ENCODE measurements at regions not wholly inside any gene's neighbourhood (a gene's known extent, or its start where the extent isn't known, plus 50 kb on each side); places are given as distances from the start of the nearest gene placed in this dataset.
"Not testable (repeated sequence)": the region's sequence is repeated elsewhere in the genome, so short reads cannot be mapped to it uniquely, and the experiment has no call there.

- not testable (repeated sequence) for H3K4me3 ChIP-seq (ENCODE audit: low read length)
- DNase-seq = peak; percentile 42
- 60% methylated on average over 1 of the region's 28 CpGs for WGBS (ENCODE audit: insufficient coverage)
These were observed 137.7 kb downstream of the CRLF3 start for GRCh38 chr17:30686538-30687479.

DNA sequence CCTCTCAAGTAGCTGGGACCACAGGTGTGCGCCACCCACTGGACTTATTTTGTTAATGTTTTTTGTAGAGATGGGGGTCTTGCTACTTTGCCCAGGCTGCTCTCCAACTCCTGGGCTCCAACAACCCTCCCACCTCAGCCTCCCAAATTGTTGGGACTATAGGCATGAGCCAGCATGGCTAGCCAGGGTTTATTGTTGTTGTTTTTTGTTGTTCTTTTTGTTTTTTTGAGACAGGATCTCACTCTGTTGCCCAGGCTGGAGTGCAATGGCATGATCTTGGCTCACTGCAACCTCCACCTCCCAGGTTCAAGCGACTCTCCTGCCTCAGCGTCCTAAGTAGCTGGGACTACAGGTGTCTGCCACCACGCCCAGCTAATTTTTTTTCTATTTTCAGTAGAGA is 142.2 kb downstream of the CRLF3 start:
- H3K4me3 ChIP-seq (ENCODE audit: low read length); H3K27me3 ChIP-seq (ENCODE audit: control insufficient read depth, insufficient read depth, low read length); H3K4me1 ChIP-seq (ENCODE audit: control insufficient read depth, insufficient read depth, low read length); H3K9me3 ChIP-seq (replicated peaks; ENCODE audit: control insufficient read depth, low read depth, low read length); H3K36me3 ChIP-seq (ENCODE audit: control insufficient read depth, insufficient read depth, low read length); H3K27ac ChIP-seq (ENCODE audit: low read length); DNase-seq: not testable (repeated sequence)
- 93% methylated on average over 2 of the region's 4 CpGs for WGBS (ENCODE audit: insufficient coverage)

More at GRCh38 chr17:30686538-30687479, 137.7 kb downstream of the CRLF3 start:
- H3K27me3 ChIP-seq (ENCODE audit: control insufficient read depth, insufficient read depth, low read length); H3K9me3 ChIP-seq (replicated peaks; ENCODE audit: control insufficient read depth, low read depth, low read length); H3K36me3 ChIP-seq (ENCODE audit: control insufficient read depth, insufficient read depth, low read length); H3K27ac ChIP-seq (ENCODE audit: low read length); H3K4me1 ChIP-seq (ENCODE audit: control insufficient read depth, insufficient read depth, low read length): not testable (repeated sequence)

GRCh38 chr17:30680681-30681080 is 143.8 kb downstream of the CRLF3 start:
- H3K36me3 ChIP-seq (ENCODE audit: control insufficient read depth, insufficient read depth, low read length); H3K4me3 ChIP-seq (ENCODE audit: low read length); H3K9me3 ChIP-seq (replicated peaks; ENCODE audit: control insufficient read depth, low read depth, low read length); H3K27me3 ChIP-seq (ENCODE audit: control insufficient read depth, insufficient read depth, low read length); H3K4me1 ChIP-seq (ENCODE audit: control insufficient read depth, insufficient read depth, low read length); H3K27ac ChIP-seq (ENCODE audit: low read length); DNase-seq: not testable (repeated sequence)
- no CpG with 5 or more reads among the region's 5 CpGs for WGBS (ENCODE audit: insufficient coverage)

- Histone ChIP-seq H3K9me3 (replicated peaks; ENCODE audit: control insufficient read depth, low read depth, low read length) (no peaks in the 10 kb centered on the region), H3K4me3 (ENCODE audit: low read length) (no peak overlapping the region), H3K27ac (ENCODE audit: low read length) (no peak overlapping the region), H3K4me1 (ENCODE audit: control insufficient read depth, insufficient read depth, low read length) (no peaks in the 10 kb centered on the region), H3K36me3 (ENCODE audit: control insufficient read depth, insufficient read depth, low read length) (no peaks in the 10 kb centered on the region), H3K27me3 (ENCODE audit: control insufficient read depth, insufficient read depth, low read length) (no peaks in the 10 kb centered on the region)
- 93% methylated on average over 2 of the region's 4 CpGs for WGBS (ENCODE audit: insufficient coverage)
- DNase-seq = no peak
These were observed 146.8 kb downstream of the CRLF3 start for GRCh38 chr17:30677550-30678249.

GRCh38 chr17:30675777-30676492 is 148.6 kb downstream of the CRLF3 start:
- H3K27me3 ChIP-seq (ENCODE audit: control insufficient read depth, insufficient read depth, low read length); H3K4me3 ChIP-seq (ENCODE audit: low read length); H3K27ac ChIP-seq (ENCODE audit: low read length); H3K36me3 ChIP-seq (ENCODE audit: control insufficient read depth, insufficient read depth, low read length); H3K9me3 ChIP-seq (replicated peaks; ENCODE audit: control insufficient read depth, low read depth, low read length); H3K4me1 ChIP-seq (ENCODE audit: control insufficient read depth, insufficient read depth, low read length); DNase-seq: not testable (repeated sequence)
- WGBS (ENCODE audit: insufficient coverage) = 86% methylated on average over 2 of the region's 3 CpGs

DNA sequence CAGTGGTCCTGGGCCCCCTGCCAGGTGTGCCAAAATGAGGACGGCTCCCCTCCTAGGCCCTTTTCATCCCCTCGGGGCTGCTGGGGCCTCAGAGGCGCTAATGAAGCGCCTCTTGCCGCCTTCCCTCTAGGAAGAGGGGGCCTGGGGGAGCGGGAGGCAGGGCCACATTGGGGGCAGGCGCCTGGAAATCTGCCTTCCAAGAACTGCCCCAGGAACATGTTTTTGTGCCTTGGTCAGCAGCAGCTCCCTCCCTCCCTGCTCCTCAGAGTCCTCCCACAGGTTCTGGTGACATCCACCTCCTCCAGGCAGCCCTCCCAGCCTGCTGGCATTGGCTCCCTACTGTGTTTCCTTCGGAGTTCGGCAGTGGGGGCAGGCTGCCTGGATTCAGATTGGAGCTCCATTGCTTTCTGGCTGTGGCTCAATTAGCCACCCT is 155.3 kb downstream of the CRLF3 start:
- H3K27ac ChIP-seq (ENCODE audit: low read length); H3K36me3 ChIP-seq (ENCODE audit: control insufficient read depth, insufficient read depth, low read length); DNase-seq; H3K4me3 ChIP-seq (ENCODE audit: low read length); H3K4me1 ChIP-seq (ENCODE audit: control insufficient read depth, insufficient read depth, low read length); H3K9me3 ChIP-seq (replicated peaks; ENCODE audit: control insufficient read depth, low read depth, low read length); H3K27me3 ChIP-seq (ENCODE audit: control insufficient read depth, insufficient read depth, low read length): not testable (repeated sequence)
- WGBS (ENCODE audit: insufficient coverage) = 0% methylated on average over 1 of the region's 9 CpGs

DNA sequence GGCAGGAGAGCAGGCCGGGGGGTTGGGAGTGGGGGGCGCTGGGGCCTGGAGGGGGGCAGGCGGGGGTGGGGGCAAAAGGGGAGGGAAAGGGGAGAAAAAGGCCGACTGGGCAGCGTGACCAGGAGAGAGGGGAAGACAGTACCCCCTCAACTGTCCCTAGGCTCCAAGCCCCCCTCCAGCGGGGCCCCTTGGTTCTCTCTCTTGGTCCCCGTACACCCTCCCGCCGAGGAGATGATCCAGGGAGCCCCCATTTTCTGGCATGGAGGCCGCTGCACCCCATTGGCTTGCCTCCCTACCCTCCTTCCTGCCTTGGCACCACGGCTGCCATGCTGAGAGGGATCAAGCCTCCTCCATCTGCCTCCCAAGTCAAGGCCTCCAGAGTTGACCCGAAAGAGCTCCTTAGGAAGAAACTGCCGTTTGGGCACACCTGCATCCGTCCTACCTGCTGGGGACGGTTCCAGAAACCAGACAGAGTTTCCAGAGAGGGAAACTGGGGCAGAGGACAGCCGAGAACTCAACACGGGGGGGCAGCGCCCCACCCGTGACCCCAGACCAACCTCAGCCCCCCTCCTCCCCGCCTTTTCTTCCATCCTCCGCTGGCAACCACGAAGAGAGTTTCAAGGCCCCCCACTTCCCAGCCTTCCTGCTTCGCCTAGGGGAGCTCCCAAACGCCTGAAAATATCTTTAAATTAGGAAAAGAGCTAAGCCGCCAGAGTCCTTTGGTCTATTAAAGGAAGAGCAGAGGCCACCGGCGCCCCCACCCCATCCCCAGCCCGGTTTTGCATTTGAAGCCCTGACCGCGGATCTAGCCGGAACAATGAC is 155.9 kb downstream of the CRLF3 start:
- not testable (repeated sequence) for H3K27ac ChIP-seq (ENCODE audit: low read length); H3K27me3 ChIP-seq (ENCODE audit: control insufficient read depth, insufficient read depth, low read length); H3K9me3 ChIP-seq (replicated peaks; ENCODE audit: control insufficient read depth, low read depth, low read length); H3K4me1 ChIP-seq (ENCODE audit: control insufficient read depth, insufficient read depth, low read length); H3K4me3 ChIP-seq (ENCODE audit: low read length); H3K36me3 ChIP-seq (ENCODE audit: control insufficient read depth, insufficient read depth, low read length)
- no CpG with 5 or more reads among the region's 31 CpGs for WGBS (ENCODE audit: insufficient coverage)
- DNase-seq = peak; percentile 36

DNA sequence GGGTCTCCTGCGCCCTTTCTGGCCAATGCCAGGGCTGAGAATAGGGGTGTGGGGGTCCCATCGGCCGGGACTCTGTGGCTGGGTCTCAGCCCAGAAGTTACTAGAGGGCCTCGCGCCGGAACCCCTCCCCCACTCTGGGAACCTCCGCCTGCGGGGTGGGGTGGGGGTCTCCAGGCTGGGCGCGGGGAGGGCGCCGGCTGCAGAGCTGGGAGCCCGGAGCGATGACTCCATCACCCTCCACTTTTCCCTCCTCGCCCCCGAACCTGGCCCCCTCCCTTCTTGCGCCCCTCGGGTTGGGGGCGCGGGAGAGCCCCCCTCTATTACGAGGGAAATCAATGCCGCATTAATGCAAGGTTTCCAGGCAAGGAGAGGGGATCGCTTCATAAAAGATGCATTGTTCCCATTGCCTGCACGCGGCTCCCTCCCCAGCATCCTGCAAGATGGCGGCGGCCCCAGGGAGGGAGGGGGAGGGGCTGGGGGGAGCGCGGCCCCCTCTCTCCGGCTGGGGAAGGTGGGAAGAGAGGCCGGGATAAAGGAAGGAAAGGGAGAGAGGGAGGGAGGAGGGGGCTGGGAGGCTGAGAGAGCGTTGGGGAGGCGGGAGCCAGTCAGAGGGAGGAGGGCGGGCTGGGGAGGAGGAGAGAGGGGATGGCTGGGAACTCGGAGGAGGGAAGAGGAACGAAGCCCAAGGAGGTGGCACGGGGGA is 156.7 kb downstream of the CRLF3 start:
- no CpG with 5 or more reads among the region's 37 CpGs for WGBS (ENCODE audit: insufficient coverage)
- H3K9me3 ChIP-seq (replicated peaks; ENCODE audit: control insufficient read depth, low read depth, low read length); H3K36me3 ChIP-seq (ENCODE audit: control insufficient read depth, insufficient read depth, low read length); H3K27me3 ChIP-seq (ENCODE audit: control insufficient read depth, insufficient read depth, low read length); H3K27ac ChIP-seq (ENCODE audit: low read length); H3K4me1 ChIP-seq (ENCODE audit: control insufficient read depth, insufficient read depth, low read length): not testable (repeated sequence)
- DNase-seq = peak; percentile 94
- H3K4me3 ChIP-seq (ENCODE audit: low read length) = peak overlapping the region; percentile 42

DNA sequence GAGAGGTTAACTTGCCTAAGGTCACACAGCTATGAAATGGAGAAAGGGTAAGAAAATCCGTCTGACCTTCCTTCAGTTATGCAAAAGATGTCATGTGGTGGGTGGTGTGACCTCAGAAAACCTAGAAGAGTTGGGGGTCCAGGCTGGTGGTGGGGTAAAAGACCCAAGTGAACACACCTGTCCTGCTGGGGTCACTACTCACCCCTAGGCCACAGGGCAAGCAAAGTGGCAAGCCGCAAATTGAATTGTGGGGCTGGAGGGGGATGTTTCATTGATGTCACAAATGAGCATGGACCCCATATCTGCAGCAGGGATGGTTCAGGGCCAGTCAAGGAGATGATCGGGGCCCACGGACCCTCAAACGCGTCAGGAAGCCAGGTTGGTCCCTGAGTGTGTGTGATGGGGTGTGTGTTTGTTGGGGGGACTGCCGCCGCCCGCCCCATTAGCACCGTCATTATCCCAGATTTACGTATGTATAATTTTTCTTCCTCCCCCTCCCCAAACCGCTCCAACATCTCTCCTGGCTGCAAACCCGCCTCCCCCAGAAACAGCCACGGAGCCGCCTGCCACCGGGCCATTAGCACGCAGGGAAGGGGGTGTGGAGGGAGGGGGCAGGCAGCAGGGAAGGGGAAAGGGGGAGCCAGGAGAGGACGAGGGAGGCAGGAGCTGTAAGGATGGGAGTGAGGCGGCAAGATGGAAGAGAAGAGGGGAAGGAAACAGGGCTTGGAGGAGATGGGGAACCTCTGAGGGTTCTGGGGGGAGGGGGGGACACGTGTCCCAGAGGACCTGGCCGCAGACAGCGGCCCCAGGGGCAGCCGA is 157.4 kb downstream of the CRLF3 start:
- 0% methylated on average over 1 of the region's 23 CpGs for WGBS (ENCODE audit: insufficient coverage)
- H3K27ac ChIP-seq (ENCODE audit: low read length); DNase-seq; H3K9me3 ChIP-seq (replicated peaks; ENCODE audit: control insufficient read depth, low read depth, low read length); H3K27me3 ChIP-seq (ENCODE audit: control insufficient read depth, insufficient read depth, low read length); H3K36me3 ChIP-seq (ENCODE audit: control insufficient read depth, insufficient read depth, low read length); H3K4me1 ChIP-seq (ENCODE audit: control insufficient read depth, insufficient read depth, low read length): not testable (repeated sequence)
- peak overlapping the region; percentile 42 for H3K4me3 ChIP-seq (ENCODE audit: low read length)
